M059J (cell line): ENCODE measurements at regions not wholly inside any gene's neighbourhood (a gene's known extent, or its start where the extent isn't known, plus 50 kb on each side); places are given as distances from the start of the nearest gene placed in this dataset.
A peak's percentile ranks its signal among the peaks of the same experiment; 100 is the strongest.

Source experiments
- DNase-seq: peaks from one replicate; pipeline ENCODE4 v3.0.0-alpha.2; 2012; ENCODE audit warnings: low read depth

DNA sequence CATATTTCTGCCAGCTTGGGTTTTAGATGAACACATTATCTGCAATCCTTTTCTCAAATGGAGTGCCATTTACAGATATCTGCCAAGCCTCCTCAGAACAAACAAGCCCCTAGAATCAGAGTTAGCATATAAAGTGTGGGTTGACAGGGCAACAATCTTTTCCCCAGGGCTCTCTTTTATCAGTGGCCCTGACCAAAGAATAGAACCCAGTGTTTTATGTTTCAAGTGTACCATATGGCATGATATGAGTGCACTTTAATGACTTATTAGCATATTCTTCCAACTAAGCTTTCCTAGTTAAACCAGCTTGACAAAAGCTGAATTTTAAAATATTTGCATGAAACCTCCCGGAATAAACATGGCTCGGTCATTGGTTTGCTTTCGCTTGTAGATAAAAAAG lies 57.3 kb downstream of the EVX1 start:
- no peak for DNase-seq

DNA sequence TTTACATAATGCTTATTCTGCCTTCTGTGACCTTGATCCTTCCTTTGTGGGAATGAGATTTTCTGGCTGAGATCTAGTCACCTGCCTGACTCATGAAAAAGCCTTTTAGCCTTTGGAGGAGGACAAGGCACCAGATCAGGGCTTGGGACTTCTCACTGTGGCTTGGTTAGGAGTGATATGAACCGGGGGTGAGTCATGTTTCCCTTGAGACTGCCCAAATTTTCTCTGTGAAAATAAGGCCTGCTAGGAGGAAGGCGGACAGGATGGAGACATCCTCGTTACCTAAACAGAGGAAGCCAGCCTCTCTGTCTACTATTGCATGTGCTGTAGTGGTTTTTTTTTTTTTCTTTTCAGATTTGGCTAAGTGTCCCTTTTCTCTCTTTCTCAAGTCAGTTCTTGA lies 57.8 kb downstream of the EVX1 start:
- peak; percentile 87 for DNase-seq

DNA sequence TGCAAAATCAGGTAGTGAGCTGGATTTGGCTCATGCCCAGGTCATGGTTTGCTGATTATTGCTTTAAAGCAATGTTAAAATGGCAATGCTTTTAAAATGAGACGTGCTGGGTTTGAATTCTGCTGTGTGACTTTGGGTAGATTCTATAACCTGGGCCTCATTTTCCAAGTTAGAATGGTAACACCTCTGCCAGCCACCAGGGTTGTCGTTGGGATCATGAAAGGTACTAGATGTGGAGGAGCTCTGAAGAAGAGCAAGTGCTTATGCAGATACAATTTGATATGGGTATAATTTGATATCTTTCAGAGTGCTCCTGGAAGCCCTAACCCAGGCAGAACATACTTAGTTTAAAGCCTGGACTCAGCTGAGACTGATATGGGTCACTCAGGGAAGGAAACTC lies 60.0 kb downstream of the EVX1 start:
- DNase-seq = no peak

DNA sequence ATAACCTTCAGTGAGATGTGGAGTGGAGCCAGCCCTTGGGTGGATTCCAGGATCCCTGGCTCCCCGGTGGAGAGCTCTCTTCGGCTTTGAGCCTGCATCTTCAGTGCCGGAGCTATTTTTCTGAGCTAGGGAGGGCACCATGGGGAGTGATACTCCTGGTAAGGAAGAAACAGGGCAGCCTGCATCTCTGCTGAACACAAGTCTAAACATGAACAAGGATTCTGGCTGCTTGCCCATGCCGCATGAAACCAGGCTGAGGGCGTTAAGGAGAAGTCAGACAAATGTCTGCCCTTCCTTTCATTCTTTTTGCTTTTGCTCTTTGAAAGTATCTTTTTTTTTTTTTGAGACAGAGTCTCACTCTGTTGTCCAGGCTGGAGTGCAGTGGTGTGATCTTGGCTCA lies 60.4 kb downstream of the EVX1 start:
- DNase-seq = peak; percentile 18

DNA sequence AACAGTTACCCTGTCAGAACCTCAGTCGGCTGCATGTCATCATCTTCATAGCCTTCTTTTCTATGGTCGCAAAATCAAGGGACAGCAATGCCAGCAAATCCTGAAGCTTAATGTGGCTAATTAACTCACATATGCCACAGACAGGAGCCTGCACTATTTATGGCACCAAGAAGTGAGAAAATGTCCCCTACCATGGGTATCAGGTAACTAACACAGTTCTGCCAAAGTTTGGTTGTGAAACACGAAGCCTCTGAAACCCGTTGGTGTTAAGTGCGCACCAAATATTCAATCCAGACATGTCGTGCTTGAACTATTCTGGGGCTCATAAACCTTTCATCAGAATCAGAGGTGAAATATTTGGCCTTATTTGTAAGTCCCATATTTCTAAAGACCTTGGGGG lies 63.3 kb downstream of the EVX1 start:
- no peak for DNase-seq

DNA sequence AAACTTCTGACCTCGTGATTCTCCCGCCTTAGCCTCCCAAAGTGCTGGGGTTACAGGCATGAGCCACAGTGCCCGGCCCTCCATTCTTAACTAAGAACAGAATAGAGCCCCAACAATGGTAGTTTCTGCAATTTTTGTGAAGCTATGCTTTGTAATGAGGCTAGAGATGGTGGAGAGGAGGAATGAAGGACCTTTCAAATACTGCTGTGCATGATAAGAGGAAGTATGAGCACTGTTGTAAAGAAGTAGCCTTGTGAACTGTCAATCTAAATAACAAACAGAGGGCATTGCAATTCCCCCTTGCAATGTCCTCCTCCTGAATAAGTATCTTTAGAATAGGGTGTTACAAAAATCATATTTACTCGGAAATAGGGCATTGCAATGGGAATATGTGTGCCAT lies 70.2 kb downstream of the EVX1 start:
- DNase-seq = no peak

DNA sequence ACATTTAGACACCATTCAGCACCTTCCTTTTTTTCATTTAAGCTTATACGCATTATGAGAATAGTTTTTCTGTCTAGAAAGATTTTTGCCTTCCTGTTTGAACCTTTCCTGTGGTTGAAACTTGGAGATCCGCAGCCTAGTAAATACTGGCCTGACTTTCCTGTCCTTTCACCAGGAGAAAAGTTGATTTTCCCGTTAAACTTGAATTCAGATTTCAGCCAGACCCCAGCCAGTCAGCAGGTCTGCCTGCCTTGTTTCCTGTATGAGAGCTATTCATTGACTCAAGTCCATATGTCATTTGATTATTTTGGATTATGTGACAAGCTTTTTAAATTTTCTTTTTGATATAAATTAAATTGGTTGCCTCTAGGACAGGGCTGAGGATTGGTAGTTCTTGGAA lies 71.5 kb downstream of the EVX1 start:
- no peak for DNase-seq

DNA sequence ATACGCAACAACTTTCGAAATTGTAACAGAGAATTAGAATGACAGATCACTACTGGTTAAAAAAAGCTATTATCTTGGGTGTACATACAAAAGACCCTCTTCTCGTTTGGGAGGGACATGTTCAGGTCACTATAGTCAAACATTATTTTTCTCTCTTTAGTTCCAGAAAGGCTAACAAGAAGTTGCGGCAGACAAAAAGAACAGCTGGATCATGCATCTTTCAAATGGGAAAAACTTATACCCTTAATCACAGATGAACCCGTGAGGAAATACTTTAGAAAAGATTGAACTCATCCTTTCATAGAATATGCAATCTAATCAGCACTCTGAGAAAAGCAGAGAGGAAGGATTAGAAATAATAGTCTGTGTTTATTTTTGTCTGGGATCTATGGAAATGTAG lies 72.5 kb downstream of the EVX1 start:
- DNase-seq = no peak

DNA sequence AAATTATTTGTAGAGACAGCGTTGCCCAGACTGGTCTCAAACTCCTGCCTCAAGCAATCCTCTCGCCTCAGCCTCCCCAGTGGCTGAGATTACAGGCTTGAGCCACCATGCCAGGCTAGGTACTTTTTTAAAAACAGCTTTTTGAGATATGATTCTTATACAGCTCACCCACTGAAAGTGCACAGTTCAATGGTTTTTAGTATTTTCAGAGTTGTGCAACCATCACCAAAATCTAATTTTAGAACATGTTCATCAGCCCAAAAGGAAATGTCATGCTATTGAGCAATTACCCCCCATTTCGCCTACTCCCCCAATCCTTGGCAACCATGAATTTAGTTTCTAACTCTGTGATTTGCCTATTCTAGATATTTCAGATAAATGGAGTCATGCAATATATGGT lies 73.7 kb downstream of the EVX1 start:
- DNase-seq = no peak

DNA sequence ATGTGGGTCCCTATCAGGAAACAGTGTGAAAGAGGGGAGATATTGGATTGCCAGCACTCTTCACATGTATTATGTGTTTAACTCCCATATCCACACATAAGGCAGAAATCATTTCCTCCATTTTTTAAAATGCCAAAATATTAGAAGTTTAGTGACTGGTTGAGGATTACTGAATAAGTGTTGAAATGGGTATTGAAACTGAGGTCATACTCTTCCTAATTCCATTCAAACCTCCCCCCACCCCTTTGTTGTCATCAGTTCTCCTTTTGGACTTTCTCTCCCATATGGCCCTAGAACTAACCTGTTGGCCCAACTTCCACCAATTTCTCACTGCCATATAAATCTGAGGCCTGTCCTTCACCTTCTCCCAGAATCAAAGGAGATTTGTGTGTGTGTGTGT lies 81.6 kb downstream of the EVX1 start:
- no peak for DNase-seq

DNA sequence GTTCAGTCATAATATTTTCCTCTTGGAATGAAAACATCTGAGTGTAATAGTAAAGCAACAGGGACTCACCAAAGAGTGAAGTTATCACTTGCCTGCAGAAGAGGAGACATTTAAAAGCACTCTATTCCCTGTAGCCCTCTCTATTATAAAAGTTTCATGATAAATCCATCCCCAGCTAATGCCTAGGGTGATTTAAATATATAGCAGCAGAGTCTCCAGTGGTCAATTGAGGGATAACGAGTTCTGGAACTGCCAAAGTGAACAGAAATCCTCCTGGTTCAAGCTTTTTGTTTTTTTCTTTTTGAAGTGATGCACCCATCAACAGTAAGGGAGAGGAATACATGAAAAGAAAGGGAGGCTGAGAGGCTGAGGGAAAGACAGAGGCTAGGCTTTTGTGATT lies 87.3 kb downstream of the EVX1 start:
- DNase-seq = no peak

DNA sequence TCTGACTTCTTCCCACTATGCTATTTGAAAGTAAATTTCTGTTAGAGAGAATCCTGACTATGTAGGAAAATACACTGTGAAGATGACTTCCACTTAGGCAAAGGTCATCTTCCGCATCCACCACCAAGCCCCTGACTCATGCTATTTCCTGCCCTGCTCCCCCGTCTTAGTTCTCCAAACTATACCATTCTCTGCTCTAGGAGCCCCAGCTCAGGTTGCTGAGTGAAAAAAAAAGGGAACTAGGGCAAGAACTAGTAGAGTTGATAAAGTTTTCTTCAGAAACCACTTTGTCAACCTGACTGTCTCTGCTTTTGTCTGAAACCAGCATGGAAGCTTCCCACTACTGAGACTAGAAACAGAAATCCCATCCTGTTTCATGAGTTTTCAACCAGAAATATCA lies 96.9 kb downstream of the EVX1 start:
- DNase-seq = peak; percentile 44

DNA sequence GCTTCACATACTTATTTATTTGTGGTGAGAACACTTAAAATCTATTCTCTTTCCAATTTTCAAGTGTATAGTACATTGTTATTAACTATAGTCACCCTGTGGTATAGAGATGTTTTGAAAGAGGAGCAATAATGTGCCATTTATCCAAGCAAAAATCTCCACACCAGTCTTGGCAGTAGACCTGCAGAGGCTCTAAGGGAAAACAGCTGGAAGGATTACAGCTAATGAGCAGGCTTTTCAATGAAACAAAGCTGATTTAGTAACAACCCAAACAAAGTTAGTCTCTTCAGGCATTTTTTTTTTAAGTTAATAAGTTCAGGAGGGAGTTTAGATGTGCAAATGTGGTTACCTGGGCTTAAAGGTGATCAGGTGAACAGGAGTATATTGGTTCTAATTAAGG lies 101.9 kb downstream of the EVX1 start:
- DNase-seq = no peak

DNA sequence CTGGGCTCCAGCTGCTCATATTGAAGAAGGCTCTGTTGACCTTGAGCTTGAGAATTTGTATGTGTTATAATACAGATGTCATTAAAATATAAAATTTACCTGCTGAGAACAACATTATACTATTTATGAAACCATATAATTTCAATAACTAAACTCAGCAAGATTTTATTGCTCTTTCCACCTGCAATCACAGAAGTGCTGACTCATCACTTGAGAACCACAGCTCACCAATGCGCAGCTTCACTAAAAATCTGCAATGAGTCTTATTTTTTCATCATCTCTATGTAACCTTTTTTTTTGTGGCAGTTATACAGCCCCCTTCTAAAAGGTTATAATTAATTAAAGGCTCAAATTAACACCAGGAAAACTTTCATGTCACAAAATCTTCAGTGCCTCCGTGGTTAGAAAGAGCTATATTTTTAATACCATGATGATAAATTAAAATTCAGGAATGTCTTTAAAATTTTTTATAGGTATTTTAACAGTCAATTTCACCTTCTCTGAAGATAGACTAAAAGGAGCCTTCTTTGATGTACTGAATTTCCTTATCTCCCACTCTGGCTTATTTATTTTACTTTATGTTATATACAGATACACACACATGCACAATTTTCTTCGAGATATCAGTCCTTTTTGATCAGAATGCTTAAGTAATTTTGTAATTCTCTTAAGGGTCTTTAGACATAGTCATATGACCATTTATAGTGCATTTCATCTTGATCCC lies 102.7 kb downstream of the EVX1 start:
- no peak for DNase-seq

DNA sequence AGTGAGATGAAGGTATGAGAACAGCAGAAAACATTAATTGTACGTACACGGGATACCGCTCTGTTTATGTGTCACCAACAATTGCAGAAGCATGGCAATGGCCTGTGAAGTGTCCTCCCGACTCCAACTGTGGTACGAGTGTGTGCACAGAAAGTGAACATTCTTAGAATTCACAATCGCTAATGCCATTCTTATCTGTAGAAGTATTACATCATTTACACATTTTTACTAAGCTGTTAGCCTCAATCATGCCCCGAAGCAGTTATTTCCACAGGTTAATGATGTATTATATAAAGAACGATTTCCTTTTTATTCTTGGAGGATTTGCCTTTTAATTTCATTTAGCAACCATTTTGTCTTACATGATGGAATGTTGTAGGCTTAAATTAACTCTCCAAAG lies 103.4 kb downstream of the EVX1 start:
- DNase-seq = no peak

DNA sequence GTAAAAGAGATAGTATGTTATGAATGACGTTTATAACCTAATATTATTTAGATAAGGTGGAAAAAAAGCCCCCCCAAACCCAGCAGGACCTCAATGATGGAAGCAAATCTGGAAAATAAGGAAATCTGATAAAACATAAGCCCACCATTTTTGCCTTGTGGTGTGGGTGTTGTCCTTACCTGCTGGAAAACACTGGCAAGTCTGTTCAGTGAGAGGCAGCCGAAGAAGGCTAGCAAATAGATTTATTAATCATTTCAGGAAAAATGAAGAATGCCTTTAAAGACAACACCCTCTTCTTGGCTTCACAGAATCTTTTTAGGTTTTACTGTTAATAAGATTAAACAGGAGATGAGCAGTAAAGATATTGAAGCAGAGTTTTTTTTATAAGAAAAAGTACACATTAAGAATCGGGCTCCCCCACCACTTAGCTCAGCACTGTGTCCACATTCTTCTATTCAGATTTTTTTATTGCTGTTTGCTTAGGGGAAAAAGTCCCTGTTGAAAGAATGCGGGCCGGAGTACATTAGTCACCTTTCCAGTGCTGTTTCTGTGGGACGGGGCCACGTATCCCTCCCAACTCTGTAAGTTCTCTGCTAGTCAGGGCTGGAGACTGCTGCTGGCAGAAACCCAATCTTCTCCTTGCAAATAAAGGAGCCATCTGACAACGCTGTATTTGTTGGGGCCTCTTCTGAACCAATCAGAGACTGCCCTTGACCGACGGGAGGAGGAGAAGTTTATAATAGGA lies 104.1 kb downstream of the EVX1 start:
- DNase-seq = peak; percentile 89

DNA sequence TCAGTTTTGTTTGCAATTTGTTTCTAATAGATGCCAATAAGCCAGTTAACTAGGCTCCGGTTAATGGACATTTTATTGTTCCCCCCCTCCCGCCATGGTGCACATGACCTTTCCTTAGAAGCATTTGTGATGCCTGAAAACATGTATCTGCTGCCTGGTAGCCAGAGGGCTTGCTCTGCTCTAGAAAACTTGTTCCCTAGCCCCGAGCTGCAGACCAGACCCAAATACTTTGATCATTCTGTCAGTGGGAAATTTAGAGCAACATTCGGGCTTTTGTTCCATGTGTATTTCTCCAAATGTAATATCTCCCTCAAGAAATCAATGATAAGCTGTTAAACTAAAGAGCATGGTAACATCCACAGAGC lies 104.7 kb downstream of the EVX1 start:
- DNase-seq = no peak

DNA sequence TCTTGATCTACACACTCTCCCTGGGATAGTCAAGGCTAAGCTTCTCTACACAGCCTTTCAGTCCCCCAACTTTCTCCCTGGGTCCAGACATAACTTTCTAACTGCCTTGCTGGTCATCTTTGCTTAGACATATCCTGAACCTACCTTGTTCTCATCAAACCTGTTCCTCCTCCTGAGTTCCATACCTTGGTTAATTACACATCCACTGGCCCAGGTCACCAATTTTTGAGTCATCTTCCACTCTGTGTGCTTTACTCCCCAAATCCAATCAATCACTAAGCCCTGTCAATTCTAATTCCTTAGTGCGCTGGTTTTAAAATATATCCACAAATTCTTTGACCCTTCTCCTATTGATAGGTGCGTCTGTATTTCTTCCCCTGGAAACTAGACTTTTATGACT lies 107.0 kb downstream of the EVX1 start:
- no peak for DNase-seq

DNA sequence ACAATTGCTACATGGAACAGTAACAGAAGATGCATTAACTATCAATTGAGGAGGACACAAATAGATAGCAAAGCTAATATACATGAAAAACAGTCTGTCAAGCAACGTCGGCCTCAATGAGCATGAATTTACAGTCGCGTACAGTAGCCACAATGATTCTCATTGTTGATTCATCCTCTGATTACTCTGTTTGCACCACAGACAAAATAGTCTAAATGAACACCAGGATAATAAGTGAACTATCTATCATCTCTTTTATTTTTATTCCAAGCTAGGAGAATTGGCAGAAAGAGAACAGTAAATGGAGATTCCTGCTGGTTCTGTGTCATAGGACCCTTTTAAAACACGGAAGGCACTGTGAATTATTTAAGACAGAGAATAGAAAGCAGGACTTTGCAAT lies 108.5 kb downstream of the EVX1 start:
- DNase-seq = no peak

DNA sequence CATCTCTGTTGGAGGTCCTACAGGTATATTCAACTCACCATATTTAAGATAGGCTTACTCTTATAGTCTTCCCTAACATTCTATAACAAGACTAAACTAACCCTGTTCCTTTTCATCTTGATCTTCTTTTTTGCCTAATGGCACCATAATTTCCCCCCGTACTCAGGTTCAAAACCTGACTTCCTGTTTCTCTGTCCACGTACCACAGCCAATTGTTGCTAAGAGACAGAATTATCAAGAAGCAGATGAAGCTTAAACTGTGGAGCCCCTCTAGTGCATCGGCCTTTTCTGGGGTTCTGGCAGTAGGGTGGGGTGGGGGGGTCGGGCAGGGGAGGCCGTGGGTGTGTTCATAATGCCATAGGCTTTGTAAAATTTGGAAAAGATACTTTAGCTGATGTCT lies 109.2 kb downstream of the EVX1 start:
- DNase-seq = no peak

DNA sequence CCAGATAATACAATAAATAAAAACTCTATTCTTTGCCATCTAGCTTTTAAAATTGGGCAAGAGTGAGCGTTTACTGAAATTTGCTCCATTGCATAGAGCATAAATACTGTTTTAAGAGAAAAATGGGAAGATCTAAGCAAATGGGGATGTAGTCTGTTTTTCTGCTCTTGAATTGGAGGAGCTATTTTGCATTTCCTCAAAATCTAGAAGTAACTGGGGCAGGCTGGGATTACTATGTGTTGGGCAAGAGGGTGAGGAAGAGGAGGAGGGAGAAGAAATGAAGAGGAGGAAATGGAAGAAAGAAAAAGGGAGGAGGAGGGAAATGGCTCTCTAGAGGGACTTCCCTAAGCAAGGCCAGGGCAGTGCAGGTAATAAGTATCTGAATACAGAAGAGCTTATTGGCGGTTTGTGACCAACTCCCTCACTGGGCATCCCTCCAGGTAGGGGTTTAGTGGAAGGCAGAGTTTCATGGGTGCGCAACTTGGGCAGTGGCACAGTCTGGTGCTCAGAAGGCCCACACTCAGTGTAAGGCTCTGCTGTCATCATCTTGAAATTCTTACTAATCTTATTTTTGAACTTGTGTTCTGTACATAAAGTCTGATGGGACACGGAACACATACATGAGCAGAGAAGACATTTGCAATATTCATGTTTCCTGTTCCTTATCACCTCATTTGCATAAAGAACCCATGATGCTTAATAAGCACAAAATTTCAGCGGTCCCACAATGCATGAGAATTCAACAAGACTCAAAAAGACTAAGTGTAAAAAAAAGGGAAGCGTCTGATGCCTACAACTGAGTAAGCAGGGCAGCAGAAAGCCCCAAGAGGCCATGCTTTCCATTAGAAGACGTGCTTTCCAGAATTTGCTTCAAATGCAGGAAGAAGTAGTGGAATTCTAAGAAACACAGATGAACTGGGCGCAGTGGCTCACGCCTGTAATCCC lies 116.9 kb downstream of the EVX1 start:
- DNase-seq = no peak

DNA sequence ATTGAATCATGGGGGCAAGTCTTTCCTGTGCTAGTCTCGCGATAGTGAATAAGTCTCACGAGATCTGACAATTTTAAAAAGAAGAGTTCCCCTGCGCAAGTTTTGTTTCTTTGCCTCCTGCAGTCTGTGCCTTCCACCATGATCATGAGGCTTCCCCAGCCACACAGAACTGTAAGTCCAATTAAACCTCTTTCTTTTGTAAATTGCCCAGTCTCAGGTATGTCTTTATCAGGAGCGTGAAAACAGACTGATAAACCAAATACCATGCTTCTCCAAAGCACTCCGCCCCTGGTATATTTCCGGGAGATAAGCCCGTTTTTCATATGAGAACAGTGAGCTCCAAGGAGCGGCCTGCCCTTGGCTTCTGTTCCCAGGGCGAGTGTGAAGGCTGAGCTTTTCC lies 118.9 kb downstream of the EVX1 start:
- no peak for DNase-seq

DNA sequence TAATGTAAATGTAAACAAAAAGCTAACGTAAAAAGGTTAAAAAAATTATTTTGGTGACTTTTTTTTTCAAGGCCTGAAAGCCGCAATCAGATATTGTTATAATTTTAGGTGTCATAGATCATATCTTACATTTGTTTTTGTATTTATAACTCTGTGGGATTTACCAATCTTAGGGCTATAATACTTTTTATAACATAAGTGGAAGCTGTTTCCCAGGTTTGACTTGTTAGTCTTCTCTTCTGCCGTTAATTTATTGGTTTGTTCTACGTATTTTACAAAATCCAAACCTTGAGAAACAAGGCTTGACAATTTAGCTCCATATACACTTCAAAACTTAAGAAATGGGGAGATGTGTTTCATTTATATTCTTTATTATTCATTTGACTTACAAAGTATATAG lies 119.4 kb downstream of the EVX1 start:
- DNase-seq = no peak
